Midbrain (tissue), 1 donor: ENCODE measurements at regions not wholly inside any gene's neighbourhood (a gene's known extent, or its start where the extent isn't known, plus 50 kb on each side); places are given as distances from the start of the nearest gene placed in this dataset.
"Not testable (repeated sequence)": the region's sequence is repeated elsewhere in the genome, so short reads cannot be mapped to it uniquely, and the experiment has no call there.

ENCODE experiments used
- DNase-seq: peaks from one replicate; lab custom pipeline; 2025; lab: John Stamatoyannopoulos, UW

DNA sequence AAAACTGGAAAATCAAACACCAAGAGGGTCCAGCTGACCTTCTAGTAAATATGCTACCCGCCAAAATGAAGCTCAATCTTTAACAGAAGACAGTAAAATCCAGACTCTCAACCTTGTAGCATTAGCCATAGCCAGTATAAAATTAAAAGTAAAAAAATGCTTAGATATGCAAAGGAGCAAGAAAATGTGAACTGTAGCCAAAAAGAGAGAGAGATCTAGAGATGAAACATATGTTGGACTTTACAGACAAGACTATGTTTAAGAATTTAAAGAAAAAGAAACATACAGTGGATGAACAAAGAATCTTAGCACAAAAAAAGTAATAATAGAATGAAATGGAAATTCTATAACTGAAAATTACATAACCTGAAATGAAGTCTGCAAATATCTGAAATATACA lies 344.5 kb downstream of the LRATD1 start:
- DNase-seq: no peak

DNA sequence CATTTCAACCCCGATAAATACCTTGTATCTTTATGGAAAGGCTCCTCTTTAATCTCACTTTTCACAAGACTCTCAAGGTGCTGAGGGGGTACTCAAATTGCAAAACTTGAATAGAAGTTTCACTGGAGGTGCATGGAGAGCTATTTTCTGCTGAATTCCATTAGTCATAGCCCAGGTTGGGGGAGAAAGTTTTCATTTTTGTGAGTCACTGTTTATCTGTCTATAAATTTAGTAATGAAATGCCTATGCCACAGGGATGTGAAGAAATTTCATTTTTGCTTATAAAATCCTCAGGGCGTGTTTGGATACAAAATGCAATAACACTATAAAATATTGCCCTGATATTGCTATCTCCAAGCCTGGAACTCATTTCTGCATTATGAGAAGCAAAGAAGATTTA lies 346.3 kb downstream of the LRATD1 start:
- DNase-seq: no peak

DNA sequence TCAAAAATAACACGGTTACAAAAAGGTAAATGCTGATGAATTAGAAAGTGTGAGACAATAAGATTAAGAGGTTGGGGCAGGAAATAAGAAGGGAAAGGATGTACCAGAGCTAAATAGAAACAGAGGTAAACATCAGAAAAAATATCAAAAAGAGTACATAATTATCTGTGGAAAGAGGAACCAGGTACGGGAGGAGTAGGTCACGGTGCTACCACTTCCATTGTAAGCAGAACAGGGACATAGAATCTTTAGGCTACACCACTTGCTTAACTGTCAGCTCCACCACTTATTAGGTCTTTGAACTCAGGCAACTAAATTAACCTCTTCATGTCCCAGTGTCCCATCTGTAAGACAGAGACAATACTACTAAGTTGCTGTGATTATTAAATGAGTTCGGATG lies 350.3 kb downstream of the LRATD1 start:
- DNase-seq: no peak

DNA sequence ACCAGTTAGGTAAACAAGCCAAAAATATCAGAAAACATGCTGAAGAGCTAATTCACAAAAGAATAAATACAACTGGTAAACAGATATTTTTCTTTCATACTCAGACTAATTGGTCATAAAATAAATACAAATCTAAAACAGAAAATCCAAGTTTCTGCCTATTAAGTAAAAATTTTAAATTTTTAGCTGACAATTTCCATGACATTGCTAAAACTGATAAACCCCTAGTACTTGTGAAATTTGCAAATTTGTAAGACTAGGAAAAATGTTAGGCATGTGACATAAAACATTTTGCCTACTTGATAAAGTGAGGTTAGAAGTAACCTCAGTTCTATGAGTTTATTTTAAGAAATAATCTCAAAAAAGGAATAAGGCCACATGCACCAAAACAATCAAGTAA lies 356.1 kb downstream of the LRATD1 start:
- no peak for DNase-seq

DNA sequence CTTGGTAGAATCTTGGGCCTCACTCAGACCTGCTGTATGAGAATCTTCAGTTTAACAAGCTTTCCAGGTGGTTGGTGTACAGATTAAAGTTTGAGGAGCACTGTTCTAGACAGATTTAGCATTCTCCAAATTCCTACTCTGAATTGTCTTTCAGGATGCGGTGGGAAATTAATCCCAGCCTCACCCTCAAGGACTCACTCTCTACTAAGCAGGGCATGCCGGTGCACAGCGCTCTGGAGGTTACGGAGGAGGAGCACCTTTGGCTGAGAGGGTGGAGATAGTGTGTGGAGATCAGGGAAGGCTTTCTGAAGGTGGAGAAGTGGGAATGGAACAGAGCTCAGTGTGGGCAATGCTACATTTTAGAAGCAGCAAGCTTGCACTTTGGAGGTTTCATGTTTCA lies 359.2 kb downstream of the LRATD1 start:
- DNase-seq: no peak

DNA sequence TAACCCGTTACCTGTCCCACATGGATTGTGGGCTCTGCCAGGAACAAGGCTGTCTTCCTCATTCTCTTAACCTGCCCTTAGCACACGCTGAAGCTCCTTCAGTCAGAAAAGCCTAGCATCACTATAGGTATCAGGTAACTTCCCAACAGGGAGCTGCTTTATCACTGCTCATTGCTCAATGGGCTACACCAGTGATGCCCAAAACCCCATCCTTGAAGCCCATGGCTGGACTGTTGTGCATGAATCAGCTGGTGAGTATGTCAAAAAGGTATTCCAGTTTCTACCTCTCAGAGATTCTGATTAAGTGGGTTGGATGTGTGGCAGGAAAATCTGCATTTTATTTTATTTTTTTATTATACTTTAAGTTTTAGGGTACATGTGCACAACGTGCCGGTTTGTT lies 362.2 kb downstream of the LRATD1 start:
- no peak for DNase-seq

DNA sequence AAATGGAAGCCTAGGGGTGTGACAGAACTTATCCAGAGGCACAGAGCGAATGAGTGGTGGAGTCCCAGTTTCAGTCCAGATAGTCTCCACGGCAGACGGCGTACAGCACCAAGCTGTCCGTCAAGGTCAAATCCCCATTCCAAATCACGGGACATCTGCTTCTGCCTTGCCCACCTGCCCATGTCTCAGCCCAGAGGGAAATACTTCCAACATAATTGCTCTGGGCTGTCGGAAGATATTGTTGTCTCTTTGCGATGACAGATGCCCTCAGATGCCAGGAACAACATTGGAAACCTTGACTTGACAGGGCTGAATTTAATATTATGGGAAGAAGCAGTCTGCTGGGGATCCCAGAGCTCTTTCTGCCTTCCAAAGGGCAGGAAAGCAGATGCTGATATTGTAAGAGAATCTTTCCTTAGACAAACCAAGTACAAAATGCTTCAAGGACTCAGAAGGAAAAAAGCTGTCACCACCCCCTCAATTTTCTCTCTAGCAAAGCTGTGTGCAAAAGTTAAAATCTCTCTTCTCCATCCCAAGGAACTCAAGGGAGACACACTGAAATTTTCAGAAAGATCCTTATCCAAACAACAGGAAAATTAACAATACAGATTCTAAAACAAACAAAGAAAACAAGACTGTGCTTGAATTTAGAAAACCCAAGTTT lies 364.0 kb downstream of the LRATD1 start:
- DNase-seq: no peak

DNA sequence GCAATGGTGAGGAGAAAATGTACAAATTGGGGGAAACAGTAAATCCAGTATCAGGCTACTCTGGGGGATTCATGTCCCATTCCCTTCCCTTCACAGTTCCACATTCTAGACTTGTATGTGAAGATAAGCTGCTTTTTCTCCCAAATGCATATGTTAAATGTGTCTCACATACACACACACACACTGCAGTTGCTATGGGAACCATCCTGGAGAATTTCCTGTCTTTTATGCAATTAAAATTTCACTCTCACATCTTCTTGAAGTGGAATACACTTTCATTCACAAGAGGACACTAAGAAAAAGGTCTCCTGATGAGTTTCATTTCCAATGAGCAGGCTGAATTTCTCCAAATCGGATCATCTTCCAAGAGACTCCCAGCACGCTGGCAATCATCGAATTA lies 366.0 kb downstream of the LRATD1 start:
- DNase-seq: no peak

DNA sequence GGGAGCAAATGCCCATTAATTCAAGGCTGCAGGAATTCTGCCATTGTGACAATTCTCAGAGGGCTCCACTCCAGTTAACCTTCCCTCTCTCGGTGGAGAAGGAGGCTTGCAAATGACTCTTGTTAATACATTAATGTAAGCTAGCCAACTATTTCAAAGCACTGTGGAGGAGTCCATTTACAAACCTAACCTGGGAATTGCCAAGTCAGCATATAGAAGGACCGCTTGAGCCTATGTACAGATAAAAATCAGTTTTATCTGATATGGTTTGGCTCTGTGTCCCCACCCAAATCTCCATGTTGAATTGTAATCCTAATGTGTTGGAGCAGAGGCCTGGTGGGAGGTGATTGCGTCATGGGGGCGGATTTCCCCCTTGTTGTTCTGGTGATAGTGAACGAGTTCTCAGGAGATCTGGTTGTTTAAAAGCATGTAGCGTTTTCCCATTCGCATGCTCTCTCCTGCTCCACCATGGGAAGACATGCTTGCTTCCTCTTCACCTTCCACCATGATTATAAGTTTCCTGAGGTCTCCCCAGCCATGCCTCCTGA lies 366.7 kb downstream of the LRATD1 start:
- DNase-seq: no peak

DNA sequence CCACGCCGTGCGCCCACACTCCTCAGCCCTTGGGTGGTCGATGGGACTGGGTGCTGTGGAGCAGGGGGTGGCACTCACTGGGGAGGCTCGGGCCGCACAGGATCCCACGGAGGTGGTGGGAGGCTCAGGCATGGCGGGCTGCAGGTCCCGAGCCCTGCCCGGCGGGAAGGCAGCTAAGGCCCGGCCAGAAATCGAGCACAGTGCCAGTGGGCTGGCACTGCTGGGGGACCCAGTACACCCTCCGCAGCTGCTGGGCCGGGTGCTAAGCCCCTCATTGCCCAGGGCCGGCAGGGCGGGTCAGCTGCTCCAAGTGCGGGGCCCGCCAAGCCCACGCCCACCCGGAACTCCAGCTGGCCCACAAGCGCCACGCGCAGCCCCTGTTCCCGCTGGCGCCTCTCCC lies 370.0 kb downstream of the LRATD1 start:
- DNase-seq: not testable (repeated sequence)

DNA sequence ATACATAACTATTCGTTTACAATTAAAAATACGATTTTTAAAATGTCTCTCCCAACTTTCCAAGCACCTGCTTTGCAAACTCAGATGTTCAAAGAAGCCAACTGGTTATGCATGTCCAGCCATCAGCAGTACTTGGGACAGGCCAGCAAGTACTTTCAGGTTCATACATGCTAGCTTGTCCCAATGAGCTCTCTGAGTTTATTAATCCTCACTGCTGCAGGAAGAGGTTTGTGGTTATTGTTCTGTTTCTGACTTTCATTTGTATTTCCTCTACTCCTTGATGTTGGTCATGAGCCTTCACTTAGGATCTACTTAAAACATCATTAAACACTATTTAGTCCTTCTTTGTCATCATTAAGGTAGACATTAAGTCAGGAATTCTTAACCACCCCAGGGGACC lies 374.1 kb downstream of the LRATD1 start:
- DNase-seq: no peak

DNA sequence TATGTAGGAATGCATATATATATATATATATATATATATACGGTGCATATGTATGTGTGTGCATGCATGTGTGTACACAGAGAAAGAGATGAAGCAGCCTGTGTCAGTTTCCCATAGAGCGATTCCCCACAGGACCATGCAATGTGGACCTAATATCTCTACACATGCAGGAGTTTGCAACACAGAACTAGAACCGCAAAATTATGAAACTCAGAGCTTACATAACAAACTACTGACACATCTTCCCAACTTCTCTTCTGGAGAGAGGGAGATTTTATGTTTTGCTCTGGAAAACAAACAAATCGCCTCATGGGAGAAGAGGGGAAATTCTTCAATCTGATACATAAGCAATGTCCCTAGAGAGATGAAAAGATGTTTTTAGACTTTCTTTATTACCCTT lies 377.2 kb downstream of the LRATD1 start:
- DNase-seq: no peak

DNA sequence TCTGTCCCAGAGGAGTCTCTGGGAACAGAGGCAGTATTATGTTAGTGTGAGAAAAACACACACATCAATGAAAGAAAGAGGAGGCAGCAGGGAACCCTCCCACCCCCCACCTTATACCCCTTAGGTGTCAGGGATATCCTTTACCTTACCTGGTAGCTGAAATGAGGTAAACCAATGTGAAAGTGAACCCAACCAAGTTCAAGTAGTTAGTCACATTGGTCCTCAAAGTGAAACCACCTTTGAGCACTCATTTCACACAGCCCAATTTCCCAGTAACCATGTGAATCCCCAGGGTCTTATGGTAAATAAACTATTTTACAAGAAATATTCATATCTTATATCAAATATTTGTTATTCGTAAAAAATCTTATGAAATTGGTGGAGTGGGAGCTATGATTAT lies 377.8 kb downstream of the LRATD1 start:
- no peak for DNase-seq

DNA sequence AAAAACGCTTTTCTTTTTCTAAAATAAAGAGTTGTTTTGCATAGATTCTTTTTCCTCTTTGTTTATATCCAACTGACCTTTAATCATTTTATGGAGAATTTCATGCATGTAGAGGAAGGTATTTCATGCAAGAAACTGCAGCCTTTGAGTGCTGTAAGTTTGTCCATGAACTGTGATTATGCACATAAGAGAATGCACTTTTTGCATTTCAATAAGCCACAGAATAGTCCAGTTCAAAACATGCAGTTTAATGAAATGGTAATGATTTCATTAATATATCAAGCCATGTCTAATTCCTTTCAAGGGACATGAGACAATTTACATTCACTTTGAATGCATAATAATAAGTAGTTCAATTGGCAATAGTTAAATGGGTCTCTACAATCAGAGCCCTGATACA lies 386.3 kb downstream of the LRATD1 start:
- no peak for DNase-seq

DNA sequence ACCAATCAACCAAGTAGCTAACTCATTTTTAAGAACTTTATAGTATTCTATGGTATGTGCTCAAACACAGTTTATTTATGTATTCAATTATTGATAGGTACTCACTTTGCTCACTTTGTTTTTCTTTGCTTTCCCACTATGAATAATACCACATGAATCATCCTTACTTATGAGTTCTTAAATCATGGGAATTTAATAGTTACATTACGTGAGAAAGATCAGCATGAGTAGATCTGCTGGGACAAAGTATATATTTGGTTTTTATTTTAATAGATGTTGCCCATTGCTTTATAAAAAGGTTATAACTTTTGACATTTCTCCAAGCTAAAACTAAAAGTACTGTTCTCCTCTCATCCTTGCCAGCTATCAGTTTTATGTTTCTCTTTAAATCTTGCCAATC lies 390.7 kb downstream of the LRATD1 start:
- no peak for DNase-seq

DNA sequence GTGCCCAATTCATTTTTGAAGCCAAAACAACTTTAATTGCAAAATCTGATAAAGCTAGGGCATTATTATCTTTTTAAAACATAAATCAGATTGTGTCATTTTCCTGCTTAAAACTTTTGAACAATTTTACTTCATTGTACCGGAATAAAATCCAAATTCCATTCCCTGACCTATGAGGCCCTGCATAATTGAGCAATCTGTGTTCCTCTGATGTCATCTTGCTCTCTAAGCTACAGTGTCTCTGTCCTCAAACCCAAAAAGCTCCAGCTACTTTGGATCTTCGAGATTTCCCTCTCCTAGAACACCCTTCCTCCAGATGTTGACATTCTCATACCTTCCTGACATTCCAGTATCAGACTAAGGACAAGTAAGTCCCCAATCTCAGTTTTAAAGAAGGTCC lies 395.9 kb downstream of the LRATD1 start:
- DNase-seq: no peak

DNA sequence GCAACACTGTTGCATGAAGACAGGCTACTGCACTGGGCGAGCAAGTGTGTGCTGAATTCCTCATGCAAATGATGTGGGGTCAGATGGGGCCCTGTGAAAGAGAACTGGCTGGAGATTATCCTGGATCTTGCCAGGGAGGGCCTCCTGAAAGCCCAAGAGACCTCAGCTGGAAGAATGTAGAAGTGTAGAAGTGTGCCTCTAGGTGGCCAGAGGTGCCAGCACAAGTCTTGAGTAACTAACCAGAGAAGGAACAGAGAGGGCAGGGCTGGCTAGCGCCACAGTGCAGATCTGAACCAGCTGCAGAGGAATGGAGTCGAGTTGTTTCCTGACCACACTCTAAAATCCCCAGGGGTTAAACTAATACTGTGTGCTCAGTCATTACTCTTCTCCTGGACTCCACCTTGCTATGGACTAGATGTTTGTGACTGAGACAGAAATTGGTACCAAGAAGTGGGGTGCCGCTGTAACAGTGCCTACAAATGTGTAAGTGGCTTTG lies 399.3 kb downstream of the LRATD1 start:
- no peak for DNase-seq

DNA sequence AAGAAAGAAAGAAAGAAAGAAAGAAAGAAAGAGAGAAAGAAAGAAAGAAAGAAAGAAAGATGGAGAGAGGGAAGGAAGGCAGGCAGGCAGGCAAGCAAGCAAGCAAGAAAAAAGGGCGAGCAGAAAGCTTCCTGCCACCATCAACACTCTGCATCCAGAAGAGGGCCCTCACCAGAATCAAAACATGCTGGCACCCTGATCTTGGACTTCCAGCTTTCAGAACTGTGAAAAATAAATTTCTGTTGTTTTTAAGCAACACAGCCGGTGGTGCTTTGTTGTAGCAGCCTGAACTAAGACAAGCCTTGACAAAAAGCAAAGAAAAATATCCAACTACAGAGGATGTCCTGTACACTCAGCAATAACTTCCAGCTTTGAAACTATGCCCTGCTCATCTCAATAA lies 401.7 kb downstream of the LRATD1 start:
- no peak for DNase-seq

DNA sequence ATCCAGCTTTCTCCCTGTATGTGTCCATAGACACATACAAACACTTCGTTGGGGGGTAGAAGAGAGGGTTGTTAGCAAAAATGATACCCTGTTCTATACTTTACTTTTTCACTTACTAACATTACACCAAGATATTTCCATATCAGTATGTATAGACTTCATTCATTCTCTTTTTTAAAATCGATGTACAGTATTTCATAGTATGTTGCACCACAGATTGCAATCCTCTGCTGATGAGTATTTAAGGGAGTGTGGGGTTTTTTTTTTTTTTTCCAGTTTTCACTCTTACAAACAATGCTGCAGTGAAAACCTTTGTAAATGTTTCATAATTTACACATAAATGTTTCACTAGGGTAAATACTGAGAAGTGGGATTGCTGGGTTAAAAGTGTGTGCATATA lies 402.3 kb downstream of the LRATD1 start:
- no peak for DNase-seq

DNA sequence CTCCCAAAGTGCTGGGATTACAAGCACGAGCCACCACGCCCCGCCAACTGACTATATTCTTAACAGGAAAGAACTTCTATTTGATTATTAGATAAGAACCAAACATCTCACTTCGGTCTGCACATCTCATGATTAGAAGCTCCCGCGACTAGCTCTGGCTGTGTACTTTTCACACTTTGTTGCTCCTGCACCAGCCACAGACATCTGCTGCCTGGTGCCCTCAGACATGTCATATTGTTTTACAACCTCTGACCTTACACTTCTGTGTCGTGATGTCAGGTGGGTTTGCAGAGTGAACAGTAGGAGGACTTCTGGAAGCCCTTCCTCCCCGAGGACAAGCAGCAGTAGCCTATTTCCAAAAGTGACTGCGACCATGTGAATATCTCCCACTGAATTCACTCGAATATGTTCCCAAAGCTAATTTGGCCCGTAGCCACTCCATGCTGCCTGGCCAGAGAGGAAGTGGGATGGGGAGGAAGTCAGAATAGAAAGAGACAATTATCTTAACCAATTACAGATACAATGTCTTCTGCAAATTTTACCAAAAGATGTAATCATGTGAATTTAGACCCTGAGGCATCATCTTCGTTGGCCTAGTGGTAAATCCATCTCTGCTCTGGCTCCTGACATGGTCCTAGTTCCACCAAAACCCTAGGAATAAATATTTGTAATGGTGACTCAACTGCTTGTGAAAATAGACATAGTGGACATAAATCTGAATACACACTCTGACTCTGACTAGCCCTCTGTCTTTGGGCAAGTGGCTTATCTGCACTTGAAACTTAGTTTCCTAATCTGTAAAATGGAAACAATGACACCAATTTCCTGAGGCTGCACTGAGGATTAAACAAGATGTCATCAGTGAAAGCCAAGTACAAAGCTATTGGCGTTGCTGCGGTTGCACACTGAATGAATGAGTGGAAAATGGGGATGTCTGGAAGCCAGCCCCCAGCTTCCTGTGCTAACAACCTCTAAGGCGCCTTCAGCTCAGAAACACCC lies 406.1 kb downstream of the LRATD1 start:
- no peak for DNase-seq

DNA sequence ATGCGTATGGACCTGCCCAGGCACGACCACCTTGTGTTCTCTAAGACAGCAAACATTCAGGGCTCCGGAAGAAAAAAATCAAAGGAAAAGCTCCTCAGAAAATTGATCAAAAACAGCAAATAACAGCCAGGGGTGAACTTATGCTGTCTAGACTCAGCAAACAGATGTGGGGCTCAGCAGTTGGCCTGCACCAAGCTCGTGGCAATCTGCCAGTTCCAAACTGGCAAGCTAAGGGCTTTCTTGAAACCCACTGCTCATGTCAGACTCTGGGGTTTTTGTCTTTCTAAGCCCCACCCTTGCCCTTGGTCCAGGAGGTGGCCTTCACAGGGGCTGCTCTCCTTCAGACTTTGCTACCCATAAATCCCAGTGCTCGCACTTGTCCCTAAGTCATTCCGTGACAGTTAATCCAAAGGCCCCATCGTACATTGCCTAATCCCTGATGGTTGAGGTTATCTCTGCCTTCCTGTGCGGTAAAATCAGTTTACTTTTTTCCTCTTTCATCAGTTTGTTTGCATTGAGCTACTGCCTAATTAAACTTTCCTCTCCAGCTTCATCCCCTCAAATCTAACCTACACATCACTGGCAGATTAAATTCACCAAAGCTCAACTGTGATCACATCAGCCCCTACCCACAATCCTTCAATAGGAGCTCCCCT lies 408.0 kb downstream of the LRATD1 start:
- DNase-seq: no peak

DNA sequence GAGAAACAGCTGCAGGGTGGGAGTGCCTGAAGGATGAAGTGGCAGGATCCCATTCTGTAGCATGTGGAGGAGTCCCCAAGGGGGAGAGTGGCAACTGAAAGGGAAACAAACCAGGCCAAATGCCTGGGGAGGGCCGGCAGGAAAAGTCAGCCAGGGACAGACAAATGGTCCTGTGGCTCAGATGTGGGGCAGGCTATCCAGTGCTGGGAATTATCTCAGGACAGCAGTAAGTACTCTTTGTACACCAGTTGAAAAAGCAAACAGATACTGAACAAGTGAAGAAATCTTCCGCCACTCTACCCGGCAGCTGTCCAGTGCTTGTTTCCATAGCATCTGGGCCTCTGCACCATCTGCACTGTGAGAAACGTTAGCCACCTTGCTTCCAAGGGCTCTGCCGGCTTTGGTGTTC lies 408.9 kb downstream of the LRATD1 start:
- DNase-seq: no peak
